AG09309 (cell line): ENCODE measurements at regions not wholly inside any gene's neighbourhood (a gene's known extent, or its start where the extent isn't known, plus 50 kb on each side); places are given as distances from the start of the nearest gene placed in this dataset.

Source experiments
- DNase-seq: peaks from one replicate; pipeline ENCODE4 v3.0.0-alpha.2; 2010; ENCODE audit warnings: low read depth
- H3K4me3 ChIP-seq: 2 replicates; pipeline ENCODE4 v1.5.1; 2011; ENCODE audit warnings: mild to moderate bottlenecking, low read depth, low read length, moderate library complexity; ENCODE audit not compliant: control insufficient read depth
- TF ChIP-seq, protein P1 (sequence below): IDR thresholded peaks from 2 replicates; pipeline ENCODE4 v1.5.1; 2011; ENCODE audit warnings: mild to moderate bottlenecking, low read depth, low read length, inconsistent platforms; ENCODE audit not compliant: insufficient read depth, control insufficient read depth; ENCODE audit errors: missing control alignments

GRCh38 chr6:134420614-134421181, 102.8 kb upstream of the SGK1 start:
- TF ChIP-seq, protein P1, sequence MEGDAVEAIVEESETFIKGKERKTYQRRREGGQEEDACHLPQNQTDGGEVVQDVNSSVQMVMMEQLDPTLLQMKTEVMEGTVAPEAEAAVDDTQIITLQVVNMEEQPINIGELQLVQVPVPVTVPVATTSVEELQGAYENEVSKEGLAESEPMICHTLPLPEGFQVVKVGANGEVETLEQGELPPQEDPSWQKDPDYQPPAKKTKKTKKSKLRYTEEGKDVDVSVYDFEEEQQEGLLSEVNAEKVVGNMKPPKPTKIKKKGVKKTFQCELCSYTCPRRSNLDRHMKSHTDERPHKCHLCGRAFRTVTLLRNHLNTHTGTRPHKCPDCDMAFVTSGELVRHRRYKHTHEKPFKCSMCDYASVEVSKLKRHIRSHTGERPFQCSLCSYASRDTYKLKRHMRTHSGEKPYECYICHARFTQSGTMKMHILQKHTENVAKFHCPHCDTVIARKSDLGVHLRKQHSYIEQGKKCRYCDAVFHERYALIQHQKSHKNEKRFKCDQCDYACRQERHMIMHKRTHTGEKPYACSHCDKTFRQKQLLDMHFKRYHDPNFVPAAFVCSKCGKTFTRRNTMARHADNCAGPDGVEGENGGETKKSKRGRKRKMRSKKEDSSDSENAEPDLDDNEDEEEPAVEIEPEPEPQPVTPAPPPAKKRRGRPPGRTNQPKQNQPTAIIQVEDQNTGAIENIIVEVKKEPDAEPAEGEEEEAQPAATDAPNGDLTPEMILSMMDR: no peak
- no peak for DNase-seq
- no peak overlapping the region for H3K4me3 ChIP-seq

- no peak for DNase-seq
- TF ChIP-seq, protein P1: no peak
- no peak overlapping the region for H3K4me3 ChIP-seq
Observed at GRCh38 chr6:134419716-134420115, 101.8 kb upstream of the SGK1 start.

DNA sequence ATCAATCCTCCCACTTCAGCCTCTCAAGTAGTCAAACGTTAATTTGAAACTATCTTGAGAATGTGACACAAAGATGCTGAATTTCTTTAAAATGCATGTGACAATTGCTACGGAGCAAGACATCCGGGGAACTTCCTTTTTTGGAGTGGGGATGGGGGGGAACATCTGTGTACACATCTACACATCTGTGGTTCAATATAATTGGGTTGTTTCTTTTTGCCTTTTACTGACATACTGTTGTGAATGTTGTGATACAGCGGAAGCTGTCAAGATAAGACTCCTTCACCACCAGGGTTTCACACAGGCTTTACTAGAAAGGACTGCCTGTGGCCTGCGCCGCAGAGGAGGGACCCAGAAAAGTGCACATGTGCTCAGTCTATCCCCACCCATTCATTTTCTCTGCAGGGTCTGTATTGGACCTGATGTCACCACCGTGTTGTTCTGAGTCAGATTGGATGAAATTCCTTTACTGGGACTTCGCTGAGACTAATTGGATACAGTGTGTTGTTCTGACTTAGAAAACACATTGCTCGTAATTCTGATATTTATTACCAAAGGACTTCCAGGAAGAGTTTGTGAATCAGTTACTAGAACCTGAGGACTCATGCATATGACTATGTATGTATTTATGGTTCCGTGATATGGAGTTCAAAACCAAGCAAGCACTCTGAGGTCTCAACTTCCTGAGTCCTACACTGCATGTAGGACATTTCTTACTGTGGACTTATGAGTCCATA, 98.7 kb upstream of the SGK1 start:
- H3K4me3 ChIP-seq: no peak overlapping the region
- TF ChIP-seq, protein P1: no peak
- DNase-seq: peak; percentile 64

DNA sequence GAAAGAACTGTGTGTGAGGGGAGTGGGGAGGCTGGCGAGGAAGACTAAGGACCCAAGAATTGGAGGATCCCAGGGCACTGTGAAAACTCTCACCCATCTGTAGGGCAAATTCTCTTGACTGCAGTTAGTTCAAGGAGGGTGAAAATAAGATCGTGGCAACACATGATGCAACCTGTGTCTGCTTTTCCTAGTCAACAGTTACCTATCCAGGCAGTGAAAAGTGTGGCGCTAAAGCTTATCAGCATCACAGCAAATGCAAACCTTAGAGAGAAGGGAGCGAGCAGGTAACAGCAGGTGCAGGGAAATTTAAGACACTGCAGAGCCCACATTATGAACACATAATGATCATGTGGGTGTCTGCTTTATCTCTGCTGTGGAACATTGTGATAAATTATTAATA, 97.7 kb upstream of the SGK1 start:
- TF ChIP-seq, protein P1: no peak
- no peak for DNase-seq
- no peak overlapping the region for H3K4me3 ChIP-seq

DNA sequence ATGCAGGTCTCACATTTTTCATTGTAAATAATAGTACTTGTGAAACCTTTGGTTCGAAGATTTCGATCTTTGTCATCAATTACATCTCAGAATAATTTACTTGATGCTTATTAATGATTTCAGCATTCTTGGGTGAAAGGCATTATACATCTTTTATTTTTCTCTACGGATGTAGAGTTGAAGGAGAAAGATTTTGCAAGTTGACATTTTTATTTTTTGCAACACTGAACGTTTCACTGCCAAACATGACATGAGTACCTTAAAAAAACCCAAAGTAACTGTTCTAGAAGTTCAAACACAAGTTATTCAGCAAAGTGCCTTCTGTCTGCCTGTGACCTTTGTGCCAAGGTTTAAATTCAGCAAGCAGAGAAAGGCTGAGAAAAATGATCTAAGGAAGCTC, 97.3 kb upstream of the SGK1 start:
- no peak for DNase-seq
- TF ChIP-seq, protein P1: no peak
- no peak overlapping the region for H3K4me3 ChIP-seq

- TF ChIP-seq, protein P1: no peak
- H3K4me3 ChIP-seq: no peak overlapping the region
- DNase-seq: no peak
Observed at GRCh38 chr6:134414793-134415192, 96.9 kb upstream of the SGK1 start.

GRCh38 chr6:134413241-134413643, 95.3 kb upstream of the SGK1 start:
- no peak overlapping the region for H3K4me3 ChIP-seq
- TF ChIP-seq, protein P1: no peak
- no peak for DNase-seq
